Tibial nerve (tissue), 3 donors: ENCODE measurements at regions not wholly inside any gene's neighbourhood (a gene's known extent, or its start where the extent isn't known, plus 50 kb on each side); places are given as distances from the start of the nearest gene placed in this dataset.

Source experiments
- CTCF ChIP-seq, 5 experiments: fragments of 200-600 bp in 3 of 5; fragments of 450-650 bp in 2 of 5; sonication (generic) in 3 of 5; IDR thresholded peaks; one replicate each; pipeline ENCODE4 v1.5.1; 2016 to 2019; ENCODE audit warnings: antibody characterized with exemption in 5 of 5, mild to moderate bottlenecking in 3 of 5, moderate library complexity in 2 of 5
- POLR2A ChIP-seq, 2 donors: fragments of 450-650 bp; IDR thresholded peaks; one replicate each; pipeline ENCODE4 v1.6.1; 2017; ENCODE audit warnings: antibody characterized with exemption in 2 of 2, mild to moderate bottlenecking in 2 of 2, moderate library complexity in 2 of 2

GRCh38 chr11:110866081-110866480, 153.8 kb upstream of the ARHGAP20 start:
- no peak for TF ChIP-seq CTCF (IDR thresholded peaks at IDR 0.05)
- TF ChIP-seq POLR2A (IDR thresholded peaks at IDR 0.05): no peak
